WTC11 (cell line): ENCODE measurements at regions not wholly inside any gene's neighbourhood (a gene's known extent, or its start where the extent isn't known, plus 50 kb on each side); places are given as distances from the start of the nearest gene placed in this dataset.

Experiments
- ATAC-seq: fragments of 200-7000 bp; cut with Tn5 transposase; 2 replicates; pipeline ENCODE4 v1.10.0; 2021; ENCODE audit warnings: mild to moderate bottlenecking, moderate library complexity
- CTCF ChIA-PET: fragments of 300-600 bp; sonication (Branson Sonifier 250); formaldehyde crosslinking; loops from one replicate; lab custom pipeline; 2021; ENCODE audit warnings: antibody characterized with exemption; lab: Charles Lee
- POLR2A ChIA-PET: fragments of 350-600 bp; sonication (Branson Sonifier 250); formaldehyde crosslinking; loops from one replicate; lab custom pipeline; 2021; ENCODE audit warnings: antibody characterized with exemption; lab: Charles Lee
- DNase-seq: peaks from one replicate; pipeline ENCODE4 v3.0.0; 2021; ENCODE audit warnings: low spot score
- H3K27ac Mint-ChIP-seq: 2 replicates; pipeline ENCODE4 v1.8.0; 2021; ENCODE audit warnings: mixed read lengths
- H3K27me3 Mint-ChIP-seq: 2 replicates; pipeline ENCODE4 v1.8.0; 2021; ENCODE audit warnings: low read depth, mild to moderate bottlenecking, moderate library complexity, mixed read lengths
- H3K36me3 Mint-ChIP-seq: 2 replicates; pipeline ENCODE4 v1.8.0; 2021; ENCODE audit warnings: mixed read lengths
- H3K4me1 Mint-ChIP-seq: 2 replicates; pipeline ENCODE4 v1.8.0; 2022; ENCODE audit warnings: mixed read lengths
- H3K4me3 Mint-ChIP-seq: 2 replicates; pipeline ENCODE4 v1.8.0; 2021; ENCODE audit warnings: mild to moderate bottlenecking, moderate library complexity, mixed read lengths
- H3K9me3 Mint-ChIP-seq: 2 replicates; pipeline ENCODE4 v1.8.0; 2021; ENCODE audit warnings: mixed read lengths
- ATF1 ChIP-seq: sonication (generic); formaldehyde crosslinking; IDR thresholded peaks from 2 replicates; pipeline ENCODE4 v1.8.1; 2023; ENCODE audit warnings: mild to moderate bottlenecking, moderate library complexity, missing genetic modification reagents
- CBFB ChIP-seq: sonication (generic); formaldehyde crosslinking; IDR thresholded peaks from 2 replicates; pipeline ENCODE4 v1.8.1; 2022; ENCODE audit warnings: mild to moderate bottlenecking, low read depth, missing genetic modification reagents
- CREM ChIP-seq: sonication (generic); formaldehyde crosslinking; IDR thresholded peaks from 2 replicates; pipeline ENCODE4 v1.8.1; 2022; ENCODE audit warnings: mild to moderate bottlenecking, missing genetic modification reagents, moderate library complexity
- ELF4 ChIP-seq: sonication (generic); formaldehyde crosslinking; IDR thresholded peaks from 2 replicates; pipeline ENCODE4 v1.8.1; 2022; ENCODE audit warnings: low read depth, mild to moderate bottlenecking, moderate library complexity, missing genetic modification reagents
- EMX1 ChIP-seq: fragments of 250-450 bp; sonication (Bioruptor Pico); IDR thresholded peaks from 2 replicates; pipeline ENCODE4 v1.8.0; 2021; ENCODE audit warnings: mild to moderate bottlenecking
- ESRRA ChIP-seq: sonication (generic); formaldehyde crosslinking; IDR thresholded peaks from 2 replicates; pipeline ENCODE4 v1.8.1; 2022; ENCODE audit warnings: mild to moderate bottlenecking, missing genetic modification reagents, borderline replicate concordance
- HMGA2 ChIP-seq: fragments of 250-450 bp; sonication (Bioruptor Pico); IDR thresholded peaks from 2 replicates; pipeline ENCODE4 v1.4.0; 2021; ENCODE audit warnings: mild to moderate bottlenecking, moderate library complexity
- IRF2 ChIP-seq: sonication (generic); formaldehyde crosslinking; IDR thresholded peaks from 2 replicates; pipeline ENCODE4 v1.8.0; 2022; ENCODE audit warnings: low read depth, missing genetic modification reagents, borderline replicate concordance
- JAZF1 ChIP-seq: fragments of 250-450 bp; sonication (Bioruptor Pico); IDR thresholded peaks from 2 replicates; pipeline ENCODE4 v1.9.0; 2021; ENCODE audit warnings: moderate library complexity, mild to moderate bottlenecking, inconsistent platforms
- JUN ChIP-seq: sonication (generic); formaldehyde crosslinking; IDR thresholded peaks from 2 replicates; pipeline ENCODE4 v1.8.0; 2023; ENCODE audit warnings: mild to moderate bottlenecking, missing genetic modification reagents
- MXD4 ChIP-seq: fragments of 250-450 bp; sonication (Bioruptor Pico); IDR thresholded peaks from 2 replicates; pipeline ENCODE4 v1.8.0; 2021; ENCODE audit warnings: mild to moderate bottlenecking, moderate library complexity, borderline replicate concordance
- MYBL2 ChIP-seq: sonication (generic); formaldehyde crosslinking; IDR thresholded peaks from 2 replicates; pipeline ENCODE4 v1.8.1; 2023; ENCODE audit warnings: mild to moderate bottlenecking, moderate library complexity, missing genetic modification reagents
- NFE2L1 ChIP-seq: sonication (generic); formaldehyde crosslinking; IDR thresholded peaks from 2 replicates; pipeline ENCODE4 v1.8.1; 2023; ENCODE audit warnings: missing genetic modification reagents
- NR2C2 ChIP-seq: sonication (generic); formaldehyde crosslinking; IDR thresholded peaks from 2 replicates; pipeline ENCODE4 v1.8.0; 2022; ENCODE audit warnings: mild to moderate bottlenecking, missing genetic modification reagents
- NR3C1 ChIP-seq: sonication (generic); formaldehyde crosslinking; conservative IDR thresholded peaks from 2 replicates; pipeline ENCODE4 v1.8.1; 2023; ENCODE audit warnings: low read depth, mild to moderate bottlenecking, missing genetic modification reagents
- PRRX2 ChIP-seq: fragments of 250-450 bp; sonication (Bioruptor Pico); IDR thresholded peaks from 2 replicates; pipeline ENCODE4 v1.8.0; 2021; ENCODE audit warnings: mild to moderate bottlenecking
- RELA ChIP-seq: sonication (generic); formaldehyde crosslinking; IDR thresholded peaks from 2 replicates; pipeline ENCODE4 v1.8.1; 2022; ENCODE audit warnings: missing genetic modification reagents, mild to moderate bottlenecking, borderline replicate concordance
- SMAD4 ChIP-seq: sonication (generic); formaldehyde crosslinking; IDR thresholded peaks from 2 replicates; pipeline ENCODE4 v1.8.0; 2022; ENCODE audit warnings: mild to moderate bottlenecking, missing genetic modification reagents
- SP1 ChIP-seq: sonication (generic); formaldehyde crosslinking; conservative IDR thresholded peaks from 2 replicates; pipeline ENCODE4 v1.8.1; 2022; ENCODE audit warnings: missing genetic modification reagents
- ZBTB21 ChIP-seq: sonication (generic); formaldehyde crosslinking; IDR thresholded peaks from 2 replicates; pipeline ENCODE4 v1.8.1; 2023; ENCODE audit warnings: mild to moderate bottlenecking, missing genetic modification reagents, borderline replicate concordance
- ZNF138 ChIP-seq: sonication (generic); formaldehyde crosslinking; conservative IDR thresholded peaks from 2 replicates; pipeline ENCODE4 v1.8.1; 2022; ENCODE audit warnings: mild to moderate bottlenecking, moderate library complexity, missing genetic modification reagents
- ZNF416 ChIP-seq: fragments of 250-450 bp; sonication (Bioruptor Pico); IDR thresholded peaks from 2 replicates; pipeline ENCODE4 v1.9.0; 2021; ENCODE audit warnings: mild to moderate bottlenecking, inconsistent platforms
- TF ChIP-seq, protein P1 (sequence below): sonication (generic); formaldehyde crosslinking; IDR thresholded peaks from 2 replicates; pipeline ENCODE4 v1.8.1; 2023; ENCODE audit warnings: mild to moderate bottlenecking, missing genetic modification reagents
- TF ChIP-seq, protein P2 (sequence below): fragments of 250-450 bp; sonication (Bioruptor Pico); IDR thresholded peaks from 2 replicates; pipeline ENCODE4 v1.9.0; 2021; ENCODE audit warnings: mild to moderate bottlenecking
- TF ChIP-seq, protein P3 (sequence below): sonication (generic); formaldehyde crosslinking; IDR thresholded peaks from 2 replicates; pipeline ENCODE4 v1.8.1; 2023; ENCODE audit warnings: mild to moderate bottlenecking, missing genetic modification reagents, moderate library complexity
- TF ChIP-seq, protein P4 (sequence below): sonication (generic); formaldehyde crosslinking; IDR thresholded peaks from 2 replicates; pipeline ENCODE4 v1.8.0; 2022; ENCODE audit warnings: mild to moderate bottlenecking, missing genetic modification reagents
- TF ChIP-seq, protein P5 (sequence below): sonication (generic); formaldehyde crosslinking; IDR thresholded peaks from 2 replicates; pipeline ENCODE4 v1.8.1; 2022; ENCODE audit warnings: mild to moderate bottlenecking, moderate library complexity, missing genetic modification reagents

DNA sequence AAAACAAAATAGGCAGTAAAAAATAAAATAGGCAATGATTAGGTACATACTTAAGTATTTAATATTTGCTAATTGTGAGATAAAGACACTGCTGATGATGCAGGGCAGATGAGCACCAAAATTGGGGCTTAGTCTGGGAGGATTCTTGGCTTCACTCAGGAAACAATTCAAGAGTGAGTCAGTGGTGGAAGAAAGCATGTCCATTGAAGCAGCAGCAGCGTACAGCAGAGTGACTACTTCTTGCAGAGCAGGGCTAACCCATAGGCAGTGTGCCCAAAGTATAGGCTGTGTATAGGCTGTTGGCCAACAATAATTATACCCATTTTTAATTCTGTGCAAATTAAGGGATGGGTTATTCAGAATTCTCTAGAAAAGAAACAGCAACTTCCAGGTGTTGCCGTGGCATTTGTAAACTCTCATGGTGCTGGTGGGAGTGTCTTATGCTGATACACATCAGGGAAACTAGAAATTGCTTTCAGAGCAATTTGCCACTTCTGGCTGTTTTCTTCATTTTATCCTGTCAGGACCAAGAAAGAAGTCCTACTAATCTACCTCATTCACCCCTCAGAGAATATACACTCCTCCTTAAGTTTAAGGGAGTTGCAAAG is 317.3 kb upstream of the NAALADL2 start:
- H3K4me1 Mint-ChIP-seq, result peaks cover 68% of the 10 kb centered on the region
- TF ChIP-seq, protein P1, sequence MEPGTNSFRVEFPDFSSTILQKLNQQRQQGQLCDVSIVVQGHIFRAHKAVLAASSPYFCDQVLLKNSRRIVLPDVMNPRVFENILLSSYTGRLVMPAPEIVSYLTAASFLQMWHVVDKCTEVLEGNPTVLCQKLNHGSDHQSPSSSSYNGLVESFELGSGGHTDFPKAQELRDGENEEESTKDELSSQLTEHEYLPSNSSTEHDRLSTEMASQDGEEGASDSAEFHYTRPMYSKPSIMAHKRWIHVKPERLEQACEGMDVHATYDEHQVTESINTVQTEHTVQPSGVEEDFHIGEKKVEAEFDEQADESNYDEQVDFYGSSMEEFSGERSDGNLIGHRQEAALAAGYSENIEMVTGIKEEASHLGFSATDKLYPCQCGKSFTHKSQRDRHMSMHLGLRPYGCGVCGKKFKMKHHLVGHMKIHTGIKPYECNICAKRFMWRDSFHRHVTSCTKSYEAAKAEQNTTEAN, result no peak
- TF ChIP-seq CREM (CRISPR knock-in tag) (no peak), JAZF1 (CRISPR knock-in tag) (no peak), SMAD4 (CRISPR knock-in tag) (no peak), IRF2 (CRISPR knock-in tag) (no peak), RELA (CRISPR knock-in tag) (no peak), HMGA2 (CRISPR knock-in tag) (no peak), EMX1 (CRISPR knock-in tag) (no peak)
- TF ChIP-seq, protein P2, sequence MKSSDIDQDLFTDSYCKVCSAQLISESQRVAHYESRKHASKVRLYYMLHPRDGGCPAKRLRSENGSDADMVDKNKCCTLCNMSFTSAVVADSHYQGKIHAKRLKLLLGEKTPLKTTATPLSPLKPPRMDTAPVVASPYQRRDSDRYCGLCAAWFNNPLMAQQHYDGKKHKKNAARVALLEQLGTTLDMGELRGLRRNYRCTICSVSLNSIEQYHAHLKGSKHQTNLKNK (CRISPR knock-in tag), result no peak
- TF ChIP-seq, all 79 proteins: peak for 0
- no peak for DNase-seq

DNA sequence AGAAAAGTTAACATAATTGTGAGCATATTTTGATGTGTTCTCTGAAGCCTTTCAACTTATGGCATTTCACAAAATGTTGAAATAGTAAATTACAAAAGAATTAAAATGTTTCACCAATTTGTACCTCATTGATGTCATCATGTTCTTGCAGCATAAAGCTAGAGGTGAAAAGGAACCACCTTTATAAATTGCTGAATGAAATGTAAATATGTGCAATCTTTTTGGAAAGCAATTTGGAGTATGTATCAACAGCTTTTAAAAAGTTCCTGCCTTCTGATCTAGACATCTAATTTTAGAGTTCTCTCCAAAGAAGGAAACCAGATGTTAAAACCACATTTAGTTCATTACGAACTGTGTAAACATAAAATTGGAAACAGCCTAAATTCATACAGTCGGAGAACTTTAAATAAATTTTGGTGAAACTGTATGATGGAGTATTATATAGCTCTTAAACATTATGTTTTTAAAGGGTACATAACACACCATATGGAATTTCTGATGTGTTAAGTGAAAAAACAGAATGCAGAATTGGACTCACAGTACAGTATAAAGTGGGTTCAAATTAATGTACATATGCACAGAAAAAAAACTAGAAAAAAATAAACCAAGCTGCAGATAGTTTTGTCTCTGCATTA is 311.2 kb upstream of the NAALADL2 start:
- no peak for DNase-seq
- POLR2A ChIA-PET, result no interaction called here
- peaks cover 16% of the 10 kb centered on the region for H3K4me1 Mint-ChIP-seq
- H3K27ac Mint-ChIP-seq, result no peak overlapping the region
- no peaks in the 10 kb centered on the region for H3K27me3 Mint-ChIP-seq
- H3K36me3 Mint-ChIP-seq, result peaks cover 6% of the 10 kb centered on the region
- H3K9me3 Mint-ChIP-seq, result peaks cover 6% of the 10 kb centered on the region
- CTCF ChIA-PET, result no interaction called here
- TF ChIP-seq NFE2L1 (CRISPR knock-in tag), result no peak
- TF ChIP-seq NR3C1 (CRISPR knock-in tag), result no peak
- TF ChIP-seq CBFB (CRISPR knock-in tag), result no peak
- TF ChIP-seq ESRRA (CRISPR knock-in tag), result no peak
- no peak for TF ChIP-seq MYBL2
- no peak for TF ChIP-seq ZNF138 (CRISPR knock-in tag)
- TF ChIP-seq HMGA2 (CRISPR knock-in tag), result no peak
- no peak for TF ChIP-seq ZNF416 (CRISPR knock-in tag)
- no peak for TF ChIP-seq ELF4 (CRISPR knock-in tag)
- no peak for TF ChIP-seq MXD4
- no peak for TF ChIP-seq SP1
- no peak for TF ChIP-seq RELA (CRISPR knock-in tag)
- no peak for TF ChIP-seq PRRX2
- no peak for TF ChIP-seq ZBTB21 (CRISPR knock-in tag)
- TF ChIP-seq NR2C2 (CRISPR knock-in tag), result no peak
- no peak overlapping the region for H3K4me3 Mint-ChIP-seq
- ATAC-seq, result no peak

More for the DNA sequence above, 317.3 kb upstream of the NAALADL2 start:
- no peak for ATAC-seq
- POLR2A ChIA-PET, result no interaction called here
- H3K4me3 Mint-ChIP-seq, result no peak overlapping the region
- no peaks in the 10 kb centered on the region for H3K27me3 Mint-ChIP-seq
- CTCF ChIA-PET, result interaction anchor here (2.1 kb wide), 1 partner anchor 417 kb away, joined by 4 read pairs; no protein-coding TSS in a partner anchor
- H3K9me3 Mint-ChIP-seq, result peaks cover 10% of the 10 kb centered on the region
- peaks cover 6% of the 10 kb centered on the region for H3K36me3 Mint-ChIP-seq
- peak overlapping the region; percentile 96 for H3K27ac Mint-ChIP-seq

DNA sequence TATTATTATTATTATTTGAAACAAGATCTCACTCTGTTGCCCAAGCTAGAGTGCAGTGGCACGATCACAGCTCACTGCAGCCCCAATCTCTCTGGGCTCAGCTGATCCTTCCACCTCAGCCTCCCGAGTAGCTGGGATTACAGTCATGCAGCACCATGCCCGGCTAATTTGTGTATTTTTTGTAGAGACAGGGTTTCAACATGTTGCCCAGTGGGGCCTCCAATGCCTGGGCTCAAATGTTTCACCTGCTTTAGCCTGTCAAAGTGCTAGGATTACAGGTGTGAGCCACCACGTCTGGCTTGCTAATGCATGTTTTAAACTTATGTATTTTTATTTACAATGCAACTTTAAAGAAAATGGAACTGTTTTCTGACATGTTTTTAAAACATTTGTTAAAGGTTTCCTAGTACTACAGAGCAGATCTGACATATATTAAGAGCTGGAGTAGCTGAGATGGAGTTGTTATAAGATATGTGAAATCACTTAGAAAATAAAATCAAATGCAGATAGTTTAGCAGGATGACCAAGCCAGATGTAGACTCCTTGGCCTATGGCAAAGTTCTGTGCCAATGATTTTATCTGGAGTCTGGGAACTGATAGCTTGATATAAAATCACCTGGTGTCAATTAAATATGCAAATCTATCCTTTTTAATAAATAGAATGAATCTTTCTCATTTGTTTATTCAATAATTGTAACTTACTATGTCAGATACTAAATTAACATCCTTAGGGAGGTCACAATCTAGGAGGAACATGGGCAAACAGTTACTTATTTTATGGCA is 310.1 kb upstream of the NAALADL2 start:
- Mint-ChIP-seq H3K27me3 (no peaks in the 10 kb centered on the region), H3K27ac (no peak overlapping the region), H3K9me3 (peaks cover 6% of the 10 kb centered on the region), H3K36me3 (peaks cover 6% of the 10 kb centered on the region), H3K4me1 (peaks cover 7% of the 10 kb centered on the region), H3K4me3 (no peak overlapping the region)
- no peak for DNase-seq
- ChIA-PET CTCF (no interaction called here), POLR2A (no interaction called here)
- no peak for ATAC-seq
- TF ChIP-seq MXD4 (no peak), ATF1 (no peak), JUN (CRISPR knock-in tag) (no peak), ELF4 (CRISPR knock-in tag) (no peak), IRF2 (CRISPR knock-in tag) (no peak)
- TF ChIP-seq, protein P3, sequence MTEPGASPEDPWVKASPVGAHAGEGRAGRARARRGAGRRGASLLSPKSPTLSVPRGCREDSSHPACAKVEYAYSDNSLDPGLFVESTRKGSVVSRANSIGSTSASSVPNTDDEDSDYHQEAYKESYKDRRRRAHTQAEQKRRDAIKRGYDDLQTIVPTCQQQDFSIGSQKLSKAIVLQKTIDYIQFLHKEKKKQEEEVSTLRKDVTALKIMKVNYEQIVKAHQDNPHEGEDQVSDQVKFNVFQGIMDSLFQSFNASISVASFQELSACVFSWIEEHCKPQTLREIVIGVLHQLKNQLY (CRISPR knock-in tag), result no peak
- TF ChIP-seq, protein P4, sequence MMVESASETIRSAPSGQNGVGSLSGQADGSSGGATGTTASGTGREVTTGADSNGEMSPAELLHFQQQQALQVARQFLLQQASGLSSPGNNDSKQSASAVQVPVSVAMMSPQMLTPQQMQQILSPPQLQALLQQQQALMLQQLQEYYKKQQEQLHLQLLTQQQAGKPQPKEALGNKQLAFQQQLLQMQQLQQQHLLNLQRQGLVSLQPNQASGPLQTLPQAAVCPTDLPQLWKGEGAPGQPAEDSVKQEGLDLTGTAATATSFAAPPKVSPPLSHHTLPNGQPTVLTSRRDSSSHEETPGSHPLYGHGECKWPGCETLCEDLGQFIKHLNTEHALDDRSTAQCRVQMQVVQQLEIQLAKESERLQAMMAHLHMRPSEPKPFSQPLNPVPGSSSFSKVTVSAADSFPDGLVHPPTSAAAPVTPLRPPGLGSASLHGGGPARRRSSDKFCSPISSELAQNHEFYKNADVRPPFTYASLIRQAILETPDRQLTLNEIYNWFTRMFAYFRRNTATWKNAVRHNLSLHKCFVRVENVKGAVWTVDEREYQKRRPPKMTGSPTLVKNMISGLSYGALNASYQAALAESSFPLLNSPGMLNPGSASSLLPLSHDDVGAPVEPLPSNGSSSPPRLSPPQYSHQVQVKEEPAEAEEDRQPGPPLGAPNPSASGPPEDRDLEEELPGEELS (CRISPR knock-in tag), result no peak
- TF ChIP-seq, protein P5, sequence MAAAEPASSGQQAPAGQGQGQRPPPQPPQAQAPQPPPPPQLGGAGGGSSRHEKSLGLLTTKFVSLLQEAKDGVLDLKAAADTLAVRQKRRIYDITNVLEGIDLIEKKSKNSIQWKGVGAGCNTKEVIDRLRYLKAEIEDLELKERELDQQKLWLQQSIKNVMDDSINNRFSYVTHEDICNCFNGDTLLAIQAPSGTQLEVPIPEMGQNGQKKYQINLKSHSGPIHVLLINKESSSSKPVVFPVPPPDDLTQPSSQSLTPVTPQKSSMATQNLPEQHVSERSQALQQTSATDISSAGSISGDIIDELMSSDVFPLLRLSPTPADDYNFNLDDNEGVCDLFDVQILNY, result no peak
